Stimulated activated CD4-positive, alpha-beta T cell treated with anti-CD3 and anti-CD28 coated beads, Interleukin-2, amount 100 ng/mL, for 24 hours (primary cell): ENCODE measurements at regions not wholly inside any gene's neighbourhood (a gene's known extent, or its start where the extent isn't known, plus 50 kb on each side); places are given as distances from the start of the nearest gene placed in this dataset.

Experiments
- DNase-seq, 2 donors: peaks; one replicate each; pipeline ENCODE4 v3.0.0-alpha.2; 2020

DNA sequence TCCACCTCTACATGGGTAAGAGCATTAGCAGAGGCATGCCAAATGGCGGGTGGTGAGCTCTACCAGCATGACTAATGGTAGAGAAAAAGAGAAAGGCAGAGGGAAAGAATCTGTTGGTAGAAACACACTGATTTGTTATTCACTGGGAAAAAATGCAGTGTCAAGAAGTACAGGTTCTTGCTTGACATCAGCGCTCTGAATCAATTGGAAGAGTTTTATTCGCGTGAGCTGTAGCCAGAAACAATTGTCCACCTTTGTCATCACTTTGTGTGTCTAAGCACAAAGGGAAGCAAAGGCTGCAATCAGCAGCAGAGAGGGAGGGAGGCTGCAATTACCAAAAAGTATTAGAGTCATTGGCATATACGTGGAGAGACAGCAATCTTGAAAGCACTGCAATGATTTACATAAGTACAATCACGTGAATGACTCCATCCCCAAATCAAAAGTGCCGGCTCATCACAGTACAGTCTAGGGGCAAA is 67.7 kb upstream of the HS3ST1 start:
- DNase-seq = no peak

DNA sequence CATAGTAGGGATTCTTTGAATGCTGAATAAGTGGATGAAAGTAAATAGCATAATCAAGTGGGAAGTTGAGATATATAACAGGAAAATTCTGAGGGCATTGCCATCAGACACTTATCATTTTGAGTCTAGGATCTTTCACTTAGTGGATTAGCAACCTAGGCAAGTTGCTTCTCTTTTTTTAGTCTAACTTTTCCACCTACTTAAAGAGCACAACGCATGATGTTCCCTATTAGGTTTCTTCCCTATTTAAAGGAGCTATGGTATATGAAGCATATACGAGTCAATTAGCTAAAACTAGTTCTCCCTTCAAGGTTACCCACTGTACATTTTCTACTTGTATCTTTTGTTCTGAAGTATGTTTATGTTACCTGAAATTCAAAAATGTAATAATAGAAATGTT is 67.1 kb upstream of the HS3ST1 start:
- DNase-seq = no peak

GRCh38 chr4:11495291-11495690 is 66.6 kb upstream of the HS3ST1 start:
- no peak for DNase-seq

DNA sequence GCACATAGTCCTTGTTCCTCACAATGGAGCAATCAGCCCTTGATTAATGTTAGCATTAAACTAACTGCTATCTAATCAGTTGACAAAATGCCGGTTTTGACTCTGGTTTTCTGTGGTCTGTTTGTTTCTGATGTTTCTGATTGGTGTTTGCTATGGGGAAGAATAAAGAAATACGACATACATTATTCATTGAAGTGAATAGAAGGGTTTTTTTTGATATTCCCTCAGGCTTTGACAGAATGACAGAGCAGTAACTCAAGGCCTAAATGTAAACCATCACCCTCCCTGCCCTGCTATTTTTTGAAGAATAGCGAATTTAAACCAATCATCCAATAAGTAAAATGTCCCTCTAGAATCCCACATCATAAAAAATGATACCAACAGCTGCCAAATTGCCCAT is 65.5 kb upstream of the HS3ST1 start:
- DNase-seq = no peak

DNA sequence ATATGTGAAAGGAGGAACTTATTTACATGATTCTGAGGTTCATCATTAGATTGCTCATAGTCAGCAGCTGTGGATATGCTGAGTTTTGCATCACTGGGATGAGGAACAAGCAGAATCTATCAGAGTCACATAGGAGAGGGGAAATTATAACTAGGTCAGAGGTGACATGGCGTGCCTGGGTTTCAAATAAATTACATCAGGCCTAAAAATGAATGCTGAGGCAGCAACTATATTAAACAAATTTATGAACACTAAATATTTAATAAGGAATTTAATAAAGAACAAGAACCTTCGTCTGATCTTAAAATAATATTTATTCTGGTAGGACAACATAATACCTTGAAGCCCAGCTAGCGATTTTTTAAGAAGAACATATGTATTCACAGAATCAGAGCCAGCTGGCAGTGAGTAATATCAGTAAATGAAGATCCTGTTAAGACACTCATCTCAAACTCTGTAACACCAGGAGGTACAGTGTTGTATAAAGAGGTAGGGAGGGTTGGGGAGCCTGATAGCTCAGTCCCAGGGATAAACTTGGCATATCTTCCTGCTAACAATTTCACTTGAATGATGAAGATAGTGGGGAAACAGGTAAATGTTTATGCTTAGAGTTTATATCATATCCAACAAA is 60.9 kb upstream of the HS3ST1 start:
- DNase-seq = no peak

DNA sequence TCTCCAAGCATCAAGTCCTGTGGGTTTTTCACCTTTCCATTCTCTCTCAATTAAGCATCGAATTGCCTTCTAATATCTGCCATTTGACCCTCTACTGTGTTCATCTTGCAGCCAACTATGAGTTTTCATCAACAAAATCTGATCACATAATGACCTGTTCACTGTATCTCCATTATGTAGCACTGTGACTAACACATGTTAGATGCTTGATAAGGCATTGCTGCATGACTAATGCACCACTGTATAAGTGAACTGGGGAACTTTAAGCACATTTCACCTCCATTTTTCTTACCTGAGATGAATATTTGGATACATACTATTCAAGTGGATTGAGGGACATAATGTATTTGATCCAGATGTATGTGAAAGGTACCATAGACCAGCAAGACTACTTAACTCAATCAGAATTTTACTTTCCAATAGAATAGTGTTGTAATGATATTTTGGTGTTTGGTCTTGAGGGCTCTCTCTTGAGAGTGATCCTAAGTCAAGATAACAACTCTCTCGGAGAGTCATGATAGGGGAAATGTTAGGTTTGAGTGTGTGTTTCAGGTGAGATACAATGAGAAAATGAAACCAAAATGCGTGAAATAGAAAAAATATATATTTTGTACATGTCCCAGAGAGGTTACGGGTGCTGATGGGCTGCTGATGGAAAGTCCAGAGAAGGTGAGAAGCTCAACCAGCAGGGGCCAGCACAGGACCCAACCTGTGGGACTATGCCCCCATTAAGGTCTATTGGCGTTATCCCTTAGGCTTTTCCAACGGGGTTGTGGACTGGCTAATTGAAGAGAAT is 60.2 kb upstream of the HS3ST1 start:
- no peak for DNase-seq

GRCh38 chr4:11487868-11488544 is 59.3 kb upstream of the HS3ST1 start:
- DNase-seq = no peak

- no peak for DNase-seq
These were observed 58.4 kb upstream of the HS3ST1 start for GRCh38 chr4:11487139-11487538.

GRCh38 chr4:11485926-11486325 is 57.2 kb upstream of the HS3ST1 start:
- DNase-seq = no peak

DNA sequence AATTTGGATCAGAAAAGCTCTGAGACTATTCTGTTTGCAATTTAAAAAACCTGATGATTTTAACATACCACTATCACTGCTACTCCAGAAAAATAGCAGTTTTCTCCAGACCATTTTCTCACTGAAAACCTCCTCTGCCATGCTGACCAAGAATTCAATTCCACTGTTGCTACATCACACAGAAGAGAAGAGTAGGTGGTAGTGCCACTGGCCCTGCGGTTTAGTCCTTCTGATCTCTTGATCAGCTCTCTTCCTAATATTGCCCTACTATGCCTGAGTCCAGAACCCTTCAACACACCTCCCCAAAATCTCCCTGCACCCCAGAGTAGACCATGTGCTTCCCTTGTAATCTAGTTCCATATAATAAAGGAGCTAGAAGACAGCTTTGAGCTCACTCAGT is 55.8 kb upstream of the HS3ST1 start:
- no peak for DNase-seq

DNA sequence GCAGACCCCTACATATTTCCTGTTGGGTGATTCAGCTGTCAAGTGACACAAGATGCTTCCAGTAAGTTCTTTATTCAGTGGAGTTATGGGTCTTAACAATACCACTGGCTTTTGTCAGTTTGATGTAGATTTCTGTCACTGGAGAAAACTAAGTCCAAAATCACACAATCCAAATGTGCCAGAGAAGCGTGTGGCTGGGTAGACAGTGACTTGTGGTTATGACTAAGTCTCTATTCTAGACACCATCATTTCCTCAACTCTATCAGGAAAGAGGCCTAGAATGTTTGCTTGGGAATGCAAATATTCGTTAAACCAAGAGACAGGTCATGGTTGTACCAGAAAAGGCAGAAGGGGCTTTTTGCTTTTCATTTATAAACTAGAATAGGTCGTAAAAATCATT is 54.4 kb upstream of the HS3ST1 start:
- DNase-seq = no peak

DNA sequence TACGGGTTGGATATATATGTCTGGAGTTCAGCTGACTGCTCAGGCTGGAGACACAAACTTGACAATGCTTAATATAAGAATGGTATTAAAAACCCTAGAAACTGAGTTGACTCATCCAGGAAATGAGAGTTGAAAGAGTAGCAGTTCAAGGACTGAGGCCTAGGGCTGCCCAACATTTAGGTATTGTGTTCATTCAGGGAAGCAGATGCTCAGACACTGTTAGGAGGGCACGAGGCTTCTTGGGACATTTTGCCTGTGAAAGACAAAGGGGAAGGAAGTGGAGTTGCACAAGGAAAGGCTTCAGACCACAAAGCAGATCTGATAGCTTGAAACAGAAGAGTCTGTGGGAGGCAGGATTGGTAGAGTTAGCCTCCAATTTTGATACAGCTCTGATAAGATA is 52.0 kb upstream of the HS3ST1 start:
- no peak for DNase-seq
